ENCODE measurements at regions not wholly inside any gene's neighbourhood (a gene's known extent, or its start where the extent isn't known, plus 50 kb on each side); places are given as distances from the start of the nearest gene placed in this dataset.

DNA sequence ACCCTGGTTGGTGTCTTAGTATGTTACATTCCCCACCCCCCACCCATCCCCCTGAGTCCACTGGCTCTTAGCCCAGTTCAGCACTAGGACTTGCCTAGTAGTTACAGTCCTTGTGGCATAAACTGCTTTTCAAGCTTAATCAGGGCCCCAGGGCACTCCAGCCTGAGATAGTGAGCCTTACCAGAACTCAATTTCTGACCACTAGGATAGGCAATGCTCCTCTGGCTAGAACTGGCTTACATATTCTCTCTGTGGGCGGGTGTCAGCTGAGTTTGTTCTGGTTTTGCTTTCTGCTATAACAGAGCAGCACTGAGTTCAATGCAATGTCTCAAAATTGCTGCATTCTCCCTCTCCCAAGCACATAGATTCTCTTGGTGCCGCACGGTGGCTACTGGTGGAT lies 391.4 kb upstream of the DIPK2B start (continued):
- no peak for TF ChIP-seq NFE2L1 (tag; IDR thresholded peaks at IDR 0.05; ENCODE audit: borderline replicate concordance, low read depth)

DNA sequence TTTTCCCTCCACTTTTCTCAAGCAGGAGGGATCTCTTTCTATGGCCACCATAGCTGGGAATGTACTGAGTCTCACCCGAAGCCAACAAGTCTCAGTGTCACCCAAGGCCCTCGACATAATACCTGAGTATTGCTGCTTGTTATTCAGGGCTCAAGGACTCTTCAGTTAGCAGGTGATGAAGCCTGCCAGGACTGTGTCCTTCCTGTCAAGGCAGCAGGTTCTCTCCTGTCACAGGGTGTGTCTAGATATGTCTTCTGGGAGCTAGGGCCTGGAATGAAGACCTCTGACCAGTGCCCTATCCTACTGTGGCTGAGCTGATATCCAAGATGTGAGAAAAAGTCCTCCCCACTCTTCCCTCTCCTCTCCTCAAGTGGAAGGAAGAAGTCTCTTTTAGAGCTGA lies 391.0 kb upstream of the DIPK2B start:
- H4K20me1 ChIP-seq (replicated peaks; ENCODE audit: control insufficient read depth, insufficient read depth, low read length), result no peaks in the 10 kb centered on the region
- no peak overlapping the region for H3K4me2 ChIP-seq (ENCODE audit: insufficient read depth, low read length)
- no peak overlapping the region for H2AFZ ChIP-seq (ENCODE audit: low read depth, low read length)
- BruUV-seq (replicated peaks), result no TSS peak
- in situ Hi-C loops (cut with MboI), result no loop called here
- no peaks in the 10 kb centered on the region for H3K9me3 ChIP-seq (replicated peaks; ENCODE audit: control insufficient read depth, insufficient read depth, low read depth, low read length)
- CTCF ChIA-PET (ENCODE audit: low intra/inter-chr PET ratio), result no interaction called here
- no peak for FAIRE-seq
- no peaks in the 10 kb centered on the region for H3K36me3 ChIP-seq (ENCODE audit: control insufficient read depth, insufficient read depth, low read length)
- WGBS (ENCODE audit: insufficient coverage, low coverage, missing lambda C conversion rate), result 8% methylated on average over 2 of the region's 2 CpGs
- H3K9me1 ChIP-seq (ENCODE audit: control insufficient read depth, insufficient read depth, low read length), result no peaks in the 10 kb centered on the region
- intact Hi-C loops (cut with micrococcal nuclease), result no loop called here
- no peak for ATAC-seq
- H3K4me3 ChIP-seq, result no peak overlapping the region
- no peaks in the 10 kb centered on the region for H3K79me2 ChIP-seq (ENCODE audit: control insufficient read depth, insufficient read depth, low read length)
- H3K4me1 ChIP-seq (replicated peaks in 1 of 2; ENCODE audit: control insufficient read depth in 2 of 2, insufficient read depth in 2 of 2, low read length in 2 of 2), result no peaks in the 10 kb centered on the region
- H3K9ac ChIP-seq (ENCODE audit: insufficient read depth in 1 of 2, low read depth in 2 of 2, low read length in 2 of 2), result no peak overlapping the region
- DNase-seq (ENCODE audit: extremely low read depth in 1 of 4, low spot score in 3 of 4), result no peak
- POLR2A ChIA-PET, result no interaction called here
- H3K27ac ChIP-seq (ENCODE audit: extremely low read depth, low read depth, low read length), result no peak overlapping the region
- no peaks in the 10 kb centered on the region for H3K27me3 ChIP-seq (ENCODE audit: control insufficient read depth in 2 of 2, insufficient read depth in 2 of 2, low read length in 2 of 2)
- no peak for TF ChIP-seq FOS (IDR thresholded peaks at IDR 0.05; ENCODE audit: extremely low read depth, insufficient read length)
- TF ChIP-seq, protein P1, sequence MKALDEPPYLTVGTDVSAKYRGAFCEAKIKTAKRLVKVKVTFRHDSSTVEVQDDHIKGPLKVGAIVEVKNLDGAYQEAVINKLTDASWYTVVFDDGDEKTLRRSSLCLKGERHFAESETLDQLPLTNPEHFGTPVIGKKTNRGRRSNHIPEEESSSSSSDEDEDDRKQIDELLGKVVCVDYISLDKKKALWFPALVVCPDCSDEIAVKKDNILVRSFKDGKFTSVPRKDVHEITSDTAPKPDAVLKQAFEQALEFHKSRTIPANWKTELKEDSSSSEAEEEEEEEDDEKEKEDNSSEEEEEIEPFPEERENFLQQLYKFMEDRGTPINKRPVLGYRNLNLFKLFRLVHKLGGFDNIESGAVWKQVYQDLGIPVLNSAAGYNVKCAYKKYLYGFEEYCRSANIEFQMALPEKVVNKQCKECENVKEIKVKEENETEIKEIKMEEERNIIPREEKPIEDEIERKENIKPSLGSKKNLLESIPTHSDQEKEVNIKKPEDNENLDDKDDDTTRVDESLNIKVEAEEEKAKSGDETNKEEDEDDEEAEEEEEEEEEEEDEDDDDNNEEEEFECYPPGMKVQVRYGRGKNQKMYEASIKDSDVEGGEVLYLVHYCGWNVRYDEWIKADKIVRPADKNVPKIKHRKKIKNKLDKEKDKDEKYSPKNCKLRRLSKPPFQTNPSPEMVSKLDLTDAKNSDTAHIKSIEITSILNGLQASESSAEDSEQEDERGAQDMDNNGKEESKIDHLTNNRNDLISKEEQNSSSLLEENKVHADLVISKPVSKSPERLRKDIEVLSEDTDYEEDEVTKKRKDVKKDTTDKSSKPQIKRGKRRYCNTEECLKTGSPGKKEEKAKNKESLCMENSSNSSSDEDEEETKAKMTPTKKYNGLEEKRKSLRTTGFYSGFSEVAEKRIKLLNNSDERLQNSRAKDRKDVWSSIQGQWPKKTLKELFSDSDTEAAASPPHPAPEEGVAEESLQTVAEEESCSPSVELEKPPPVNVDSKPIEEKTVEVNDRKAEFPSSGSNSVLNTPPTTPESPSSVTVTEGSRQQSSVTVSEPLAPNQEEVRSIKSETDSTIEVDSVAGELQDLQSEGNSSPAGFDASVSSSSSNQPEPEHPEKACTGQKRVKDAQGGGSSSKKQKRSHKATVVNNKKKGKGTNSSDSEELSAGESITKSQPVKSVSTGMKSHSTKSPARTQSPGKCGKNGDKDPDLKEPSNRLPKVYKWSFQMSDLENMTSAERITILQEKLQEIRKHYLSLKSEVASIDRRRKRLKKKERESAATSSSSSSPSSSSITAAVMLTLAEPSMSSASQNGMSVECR (CRISPR knock-in tag; IDR thresholded peaks at IDR 0.05), result no peak
- TF ChIP-seq, protein P2, sequence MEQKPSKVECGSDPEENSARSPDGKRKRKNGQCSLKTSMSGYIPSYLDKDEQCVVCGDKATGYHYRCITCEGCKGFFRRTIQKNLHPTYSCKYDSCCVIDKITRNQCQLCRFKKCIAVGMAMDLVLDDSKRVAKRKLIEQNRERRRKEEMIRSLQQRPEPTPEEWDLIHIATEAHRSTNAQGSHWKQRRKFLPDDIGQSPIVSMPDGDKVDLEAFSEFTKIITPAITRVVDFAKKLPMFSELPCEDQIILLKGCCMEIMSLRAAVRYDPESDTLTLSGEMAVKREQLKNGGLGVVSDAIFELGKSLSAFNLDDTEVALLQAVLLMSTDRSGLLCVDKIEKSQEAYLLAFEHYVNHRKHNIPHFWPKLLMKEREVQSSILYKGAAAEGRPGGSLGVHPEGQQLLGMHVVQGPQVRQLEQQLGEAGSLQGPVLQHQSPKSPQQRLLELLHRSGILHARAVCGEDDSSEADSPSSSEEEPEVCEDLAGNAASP (IDR thresholded peaks at IDR 0.05), result no peak
- TF ChIP-seq ZNF696 (CRISPR knock-in tag; conservative IDR thresholded peaks at IDR 0.05), result no peak
- TF ChIP-seq MTA2 (IDR thresholded peaks at IDR 0.05; ENCODE audit: low read depth), result no peak
- no peak for TF ChIP-seq TAF1 (IDR thresholded peaks at IDR 0.05; ENCODE audit: control insufficient read depth, extremely low read depth, insufficient read depth, low read length, severe bottlenecking)
- TF ChIP-seq, protein P3, sequence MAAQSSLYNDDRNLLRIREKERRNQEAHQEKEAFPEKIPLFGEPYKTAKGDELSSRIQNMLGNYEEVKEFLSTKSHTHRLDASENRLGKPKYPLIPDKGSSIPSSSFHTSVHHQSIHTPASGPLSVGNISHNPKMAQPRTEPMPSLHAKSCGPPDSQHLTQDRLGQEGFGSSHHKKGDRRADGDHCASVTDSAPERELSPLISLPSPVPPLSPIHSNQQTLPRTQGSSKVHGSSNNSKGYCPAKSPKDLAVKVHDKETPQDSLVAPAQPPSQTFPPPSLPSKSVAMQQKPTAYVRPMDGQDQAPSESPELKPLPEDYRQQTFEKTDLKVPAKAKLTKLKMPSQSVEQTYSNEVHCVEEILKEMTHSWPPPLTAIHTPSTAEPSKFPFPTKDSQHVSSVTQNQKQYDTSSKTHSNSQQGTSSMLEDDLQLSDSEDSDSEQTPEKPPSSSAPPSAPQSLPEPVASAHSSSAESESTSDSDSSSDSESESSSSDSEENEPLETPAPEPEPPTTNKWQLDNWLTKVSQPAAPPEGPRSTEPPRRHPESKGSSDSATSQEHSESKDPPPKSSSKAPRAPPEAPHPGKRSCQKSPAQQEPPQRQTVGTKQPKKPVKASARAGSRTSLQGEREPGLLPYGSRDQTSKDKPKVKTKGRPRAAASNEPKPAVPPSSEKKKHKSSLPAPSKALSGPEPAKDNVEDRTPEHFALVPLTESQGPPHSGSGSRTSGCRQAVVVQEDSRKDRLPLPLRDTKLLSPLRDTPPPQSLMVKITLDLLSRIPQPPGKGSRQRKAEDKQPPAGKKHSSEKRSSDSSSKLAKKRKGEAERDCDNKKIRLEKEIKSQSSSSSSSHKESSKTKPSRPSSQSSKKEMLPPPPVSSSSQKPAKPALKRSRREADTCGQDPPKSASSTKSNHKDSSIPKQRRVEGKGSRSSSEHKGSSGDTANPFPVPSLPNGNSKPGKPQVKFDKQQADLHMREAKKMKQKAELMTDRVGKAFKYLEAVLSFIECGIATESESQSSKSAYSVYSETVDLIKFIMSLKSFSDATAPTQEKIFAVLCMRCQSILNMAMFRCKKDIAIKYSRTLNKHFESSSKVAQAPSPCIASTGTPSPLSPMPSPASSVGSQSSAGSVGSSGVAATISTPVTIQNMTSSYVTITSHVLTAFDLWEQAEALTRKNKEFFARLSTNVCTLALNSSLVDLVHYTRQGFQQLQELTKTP (IDR thresholded peaks at IDR 0.05; ENCODE audit: low read depth in 1 of 2, partially characterized antibody in 2 of 2), result no peak
- TF ChIP-seq BHLHE40 (IDR thresholded peaks at IDR 0.05; ENCODE audit: low read length), result no peak
- no peak for TF ChIP-seq MTF1 (CRISPR knock-in tag; IDR thresholded peaks at IDR 0.05; ENCODE audit: borderline replicate concordance)
